Progenitor cell of endocrine pancreas (in vitro differentiated cells): ENCODE measurements at regions not wholly inside any gene's neighbourhood (a gene's known extent, or its start where the extent isn't known, plus 50 kb on each side); places are given as distances from the start of the nearest gene placed in this dataset.

Source experiments
- DNase-seq: peaks from one replicate; pipeline ENCODE4 v3.0.0; 2021; ENCODE audit warnings: low spot score; ENCODE audit not compliant: unreplicated experiment
- H3K27ac Mint-ChIP-seq: 2 replicates; pipeline ENCODE4 v1.8.0; 2021; ENCODE audit warnings: mild to moderate bottlenecking, moderate library complexity, mixed read lengths
- H3K27me3 Mint-ChIP-seq: 2 replicates; pipeline ENCODE4 v1.8.0; 2021; ENCODE audit warnings: mixed read lengths
- H3K36me3 Mint-ChIP-seq: 2 replicates; pipeline ENCODE4 v1.8.0; 2022; ENCODE audit warnings: mixed read lengths; ENCODE audit not compliant: insufficient read depth
- H3K4me1 Mint-ChIP-seq: 2 replicates; pipeline ENCODE4 v1.8.0; 2021; ENCODE audit warnings: low read depth, mixed read lengths
- H3K4me3 Mint-ChIP-seq: 2 replicates; pipeline ENCODE4 v1.8.0; 2021; ENCODE audit warnings: low read depth, mild to moderate bottlenecking, moderate library complexity, mixed read lengths
- H3K9me3 Mint-ChIP-seq: 2 replicates; pipeline ENCODE4 v1.8.0; 2021; ENCODE audit warnings: low read depth, mixed read lengths
- TF ChIP-seq, protein P1 (sequence below): fragments of 200-600 bp; sonication (generic); IDR thresholded peaks from one replicate; pipeline ENCODE4 v1.5.0; 2021; ENCODE audit warnings: antibody characterized with exemption, mild to moderate bottlenecking; ENCODE audit not compliant: unreplicated experiment

DNA sequence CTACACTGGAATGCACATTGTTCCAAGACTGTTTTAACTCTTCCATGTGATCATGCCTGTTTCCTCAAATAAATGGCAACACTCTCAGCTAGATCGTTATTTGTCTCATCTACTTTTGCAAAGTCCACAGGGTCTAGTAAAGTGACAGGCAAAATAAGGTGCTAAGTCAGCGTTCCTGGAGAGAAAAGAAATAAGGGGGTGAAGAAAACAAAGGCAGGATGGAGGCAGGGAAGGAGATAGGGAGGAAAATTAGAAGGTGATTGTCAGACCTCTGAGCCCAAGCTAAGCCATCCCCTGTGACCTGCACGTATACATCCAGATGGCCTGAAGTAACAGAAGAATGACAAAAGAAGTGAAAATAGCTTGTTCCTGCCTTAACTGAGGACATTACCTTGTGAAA is 132.1 kb downstream of the RAB38 start:
- no peaks in the 10 kb centered on the region for H3K4me1 Mint-ChIP-seq
- no peak overlapping the region for H3K27ac Mint-ChIP-seq
- DNase-seq: no peak
- TF ChIP-seq, protein P1, sequence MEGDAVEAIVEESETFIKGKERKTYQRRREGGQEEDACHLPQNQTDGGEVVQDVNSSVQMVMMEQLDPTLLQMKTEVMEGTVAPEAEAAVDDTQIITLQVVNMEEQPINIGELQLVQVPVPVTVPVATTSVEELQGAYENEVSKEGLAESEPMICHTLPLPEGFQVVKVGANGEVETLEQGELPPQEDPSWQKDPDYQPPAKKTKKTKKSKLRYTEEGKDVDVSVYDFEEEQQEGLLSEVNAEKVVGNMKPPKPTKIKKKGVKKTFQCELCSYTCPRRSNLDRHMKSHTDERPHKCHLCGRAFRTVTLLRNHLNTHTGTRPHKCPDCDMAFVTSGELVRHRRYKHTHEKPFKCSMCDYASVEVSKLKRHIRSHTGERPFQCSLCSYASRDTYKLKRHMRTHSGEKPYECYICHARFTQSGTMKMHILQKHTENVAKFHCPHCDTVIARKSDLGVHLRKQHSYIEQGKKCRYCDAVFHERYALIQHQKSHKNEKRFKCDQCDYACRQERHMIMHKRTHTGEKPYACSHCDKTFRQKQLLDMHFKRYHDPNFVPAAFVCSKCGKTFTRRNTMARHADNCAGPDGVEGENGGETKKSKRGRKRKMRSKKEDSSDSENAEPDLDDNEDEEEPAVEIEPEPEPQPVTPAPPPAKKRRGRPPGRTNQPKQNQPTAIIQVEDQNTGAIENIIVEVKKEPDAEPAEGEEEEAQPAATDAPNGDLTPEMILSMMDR: no peak
- H3K9me3 Mint-ChIP-seq: no peaks in the 10 kb centered on the region
- peaks cover 24% of the 10 kb centered on the region for H3K27me3 Mint-ChIP-seq
- no peaks in the 10 kb centered on the region for H3K36me3 Mint-ChIP-seq
- H3K4me3 Mint-ChIP-seq: no peak overlapping the region

DNA sequence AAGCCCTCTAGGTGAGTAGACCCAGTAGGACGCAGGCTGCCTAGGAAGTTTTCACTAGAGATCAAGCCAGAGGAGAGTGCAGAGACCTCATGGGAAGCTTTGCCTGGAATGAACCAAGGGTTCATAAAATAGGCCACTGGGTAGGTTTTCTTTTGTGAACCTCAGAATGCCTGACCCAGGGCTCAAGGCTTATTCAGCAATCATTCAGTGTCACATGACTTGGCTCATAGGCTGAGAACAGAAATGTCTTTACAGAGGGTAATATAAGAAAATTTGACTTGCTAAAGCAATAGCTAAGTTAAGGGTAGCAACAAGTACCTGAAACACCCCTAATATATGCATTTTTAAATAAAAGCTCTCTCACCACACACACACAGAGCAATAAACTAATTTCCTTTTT is 132.6 kb downstream of the RAB38 start:
- no peaks in the 10 kb centered on the region for H3K9me3 Mint-ChIP-seq
- H3K4me1 Mint-ChIP-seq: no peaks in the 10 kb centered on the region

DNA sequence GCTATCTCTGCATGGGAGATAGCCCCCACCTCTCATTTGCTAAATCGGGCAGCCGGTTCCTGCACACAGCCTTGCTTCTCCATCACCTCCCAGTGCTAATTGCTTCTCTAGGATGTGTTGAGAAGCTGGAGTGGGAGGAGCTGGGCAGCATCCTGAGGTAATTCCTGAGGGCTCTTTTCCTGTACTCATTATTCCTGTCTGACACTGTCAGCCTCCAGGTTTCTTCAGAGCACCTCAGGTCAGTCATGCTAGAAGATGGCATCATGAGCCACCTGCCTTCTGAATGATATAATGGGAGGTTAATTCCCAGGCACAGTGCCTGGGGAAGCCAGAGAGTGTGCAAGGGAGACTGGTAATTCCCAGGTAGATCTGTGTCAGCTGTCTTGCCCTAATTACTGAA is 133.0 kb downstream of the RAB38 start:
- Mint-ChIP-seq H3K36me3 (no peaks in the 10 kb centered on the region), H3K4me3 (no peak overlapping the region), H3K27ac (no peak overlapping the region), H3K4me1 (no peaks in the 10 kb centered on the region), H3K9me3 (no peaks in the 10 kb centered on the region), H3K27me3 (peaks cover 24% of the 10 kb centered on the region)
- TF ChIP-seq, protein P1: no peak
- no peak for DNase-seq

More for the DNA sequence above, 132.6 kb downstream of the RAB38 start:
- DNase-seq: no peak
- H3K27me3 Mint-ChIP-seq: peaks cover 24% of the 10 kb centered on the region
- no peak overlapping the region for H3K4me3 Mint-ChIP-seq
- H3K36me3 Mint-ChIP-seq: no peaks in the 10 kb centered on the region
- H3K27ac Mint-ChIP-seq: no peak overlapping the region
- TF ChIP-seq, protein P1: no peak

DNA sequence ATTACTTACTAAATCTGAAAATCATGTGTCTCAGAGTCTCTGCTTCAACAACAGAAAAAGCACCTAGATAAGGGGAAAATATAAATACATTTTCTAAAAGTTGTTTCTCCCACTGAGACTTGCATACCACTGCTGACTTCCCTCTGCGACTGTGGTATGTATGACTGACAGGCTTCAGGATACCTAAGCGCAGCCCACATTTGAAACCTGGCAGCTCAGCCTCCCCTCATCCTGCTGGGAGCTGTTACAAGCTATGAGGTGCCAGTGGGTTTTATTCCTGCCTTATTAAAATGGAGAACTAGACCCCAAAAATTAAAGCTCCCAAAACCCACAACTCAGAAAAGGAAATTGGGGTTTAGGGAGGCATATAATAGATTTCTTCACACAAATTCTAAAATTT is 133.6 kb downstream of the RAB38 start:
- Mint-ChIP-seq H3K27me3 (peaks cover 24% of the 10 kb centered on the region), H3K27ac (no peak overlapping the region), H3K9me3 (no peaks in the 10 kb centered on the region), H3K4me1 (no peaks in the 10 kb centered on the region), H3K36me3 (no peaks in the 10 kb centered on the region), H3K4me3 (no peak overlapping the region)
- DNase-seq: no peak
- TF ChIP-seq, protein P1: no peak

DNA sequence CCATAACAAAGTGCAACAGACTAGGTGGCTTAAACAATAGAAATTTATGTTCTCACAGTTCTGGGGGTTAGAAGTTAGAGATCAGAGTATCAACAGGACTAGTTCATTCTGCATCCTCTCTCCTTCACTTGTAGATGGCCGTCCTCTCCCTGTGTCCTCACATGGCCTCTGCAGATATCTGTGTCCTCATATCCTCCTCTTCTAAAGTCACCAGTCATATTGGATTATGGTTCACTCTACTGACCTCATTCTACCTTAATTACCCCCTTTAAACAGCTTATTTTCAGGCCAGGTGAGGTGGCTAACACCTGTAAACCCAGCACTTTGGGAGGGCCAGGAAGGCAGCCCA is 135.1 kb downstream of the RAB38 start:
- Mint-ChIP-seq H3K9me3 (no peaks in the 10 kb centered on the region), H3K27ac (no peak overlapping the region), H3K27me3 (peaks cover 23% of the 10 kb centered on the region), H3K4me3 (no peak overlapping the region), H3K36me3 (no peaks in the 10 kb centered on the region), H3K4me1 (no peaks in the 10 kb centered on the region)
- DNase-seq: no peak
- TF ChIP-seq, protein P1: no peak
